Loucy (cell line): ENCODE measurements at regions not wholly inside any gene's neighbourhood (a gene's known extent, or its start where the extent isn't known, plus 50 kb on each side); places are given as distances from the start of the nearest gene placed in this dataset.

Experiments used
- H2AFZ ChIP-seq: fragments of 200-600 bp; sonication (generic); 2 replicates; pipeline ENCODE4 v1.6.0; 2016; ENCODE audit warnings: antibody characterized with exemption, mild to moderate bottlenecking, low read length, moderate library complexity
- H3F3A ChIP-seq: fragments of 200-600 bp; 2 replicates; pipeline ENCODE4 v1.6.0; 2016; ENCODE audit warnings: antibody characterized with exemption, low read depth, mild to moderate bottlenecking
- H3K27me3 ChIP-seq: fragments of 200-600 bp; sonication (generic); 2 replicates; pipeline ENCODE4 v1.6.1; 2014; ENCODE audit warnings: low read length, mild to moderate bottlenecking; ENCODE audit not compliant: insufficient read depth, poor library complexity, severe bottlenecking
- H3K36me3 ChIP-seq: fragments of 200-600 bp; sonication (generic); 2 replicates; pipeline ENCODE4 v1.6.1; 2016; ENCODE audit warnings: low read length; ENCODE audit not compliant: insufficient read depth
- H3K4me1 ChIP-seq: fragments of 200-600 bp; sonication (generic); 2 replicates; pipeline ENCODE4 v1.5.1; 2014; ENCODE audit warnings: low read length, mild to moderate bottlenecking; ENCODE audit not compliant: insufficient read depth, poor library complexity, severe bottlenecking
- H3K4me2 ChIP-seq: fragments of 200-600 bp; sonication (generic); 2 replicates; pipeline ENCODE4 v1.6.0; 2014; ENCODE audit warnings: antibody characterized with exemption, low read length, low read depth, mild to moderate bottlenecking; ENCODE audit not compliant: poor library complexity, severe bottlenecking
- H3K4me3 ChIP-seq: fragments of 200-600 bp; sonication (generic); 2 replicates; pipeline ENCODE4 v1.5.1; 2014; ENCODE audit warnings: low read length, mild to moderate bottlenecking, mixed read lengths; ENCODE audit not compliant: poor library complexity, severe bottlenecking
- H3K79me2 ChIP-seq: fragments of 200-600 bp; sonication (generic); 2 replicates; pipeline ENCODE4 v1.6.1; 2014; ENCODE audit warnings: low read length; ENCODE audit not compliant: insufficient read depth
- H3K9ac ChIP-seq: fragments of 200-600 bp; sonication (generic); 2 replicates; pipeline ENCODE4 v1.6.0; 2014; ENCODE audit warnings: mild to moderate bottlenecking, low read depth, low read length, moderate library complexity; ENCODE audit not compliant: poor library complexity, severe bottlenecking
- H3K9me2 ChIP-seq: fragments of 200-600 bp; sonication (generic); replicated peaks from 2 replicates; pipeline ENCODE4 v1.6.1; 2016; ENCODE audit warnings: low read depth, low read length, mixed read lengths
- H3K9me3 ChIP-seq: fragments of 200-600 bp; sonication (generic); 2 replicates; pipeline ENCODE4 v1.6.1; 2014; ENCODE audit warnings: mild to moderate bottlenecking, antibody characterized with exemption, low read length, low read depth; ENCODE audit not compliant: insufficient read depth
- H4K20me1 ChIP-seq: fragments of 200-600 bp; sonication (generic); 2 replicates; pipeline ENCODE4 v1.6.0; 2014; ENCODE audit warnings: antibody characterized with exemption, low read length, mild to moderate bottlenecking; ENCODE audit not compliant: insufficient read depth, poor library complexity, severe bottlenecking
- CTCF ChIP-seq: fragments of 200-600 bp; sonication (generic); conservative IDR thresholded peaks from 2 replicates; pipeline ENCODE4 v1.5.1; 2014; ENCODE audit warnings: mild to moderate bottlenecking, antibody characterized with exemption, low read length
- EZH2phosphoT487 ChIP-seq: fragments of 200-600 bp; IDR thresholded peaks from 2 replicates; pipeline ENCODE4 v1.6.1; 2018; ENCODE audit warnings: antibody characterized with exemption, mild to moderate bottlenecking, moderate library complexity, borderline replicate concordance

- Histone ChIP-seq H3K4me1 (no peaks in the 10 kb centered on the region), H3F3A (no peaks in the 10 kb centered on the region), H3K9me2 (no peaks in the 10 kb centered on the region), H3K9ac (no peak overlapping the region), H3K36me3 (no peaks in the 10 kb centered on the region), H3K79me2 (no peaks in the 10 kb centered on the region), H3K27me3 (no peaks in the 10 kb centered on the region), H4K20me1 (no peaks in the 10 kb centered on the region), H3K4me2 (no peak overlapping the region), H3K4me3 (no peak overlapping the region), H2AFZ (no peak overlapping the region), H3K9me3 (no peaks in the 10 kb centered on the region)
- TF ChIP-seq EZH2phosphoT487 (no peak), CTCF (no peak)
These were observed 82.5 kb upstream of the OGFRL1 start for GRCh38 chr6:71206089-71206488.

GRCh38 chr6:71209206-71209605, 79.4 kb upstream of the OGFRL1 start:
- no peaks in the 10 kb centered on the region for H4K20me1 ChIP-seq
- H3K4me2 ChIP-seq: no peak overlapping the region
- H3K9ac ChIP-seq: no peak overlapping the region
- H3K79me2 ChIP-seq: no peaks in the 10 kb centered on the region
- TF ChIP-seq EZH2phosphoT487 (no peak), CTCF (no peak)
- H3K27me3 ChIP-seq: no peaks in the 10 kb centered on the region
- no peak overlapping the region for H2AFZ ChIP-seq
- no peaks in the 10 kb centered on the region for H3K9me2 ChIP-seq
- no peaks in the 10 kb centered on the region for H3K9me3 ChIP-seq
- H3K4me1 ChIP-seq: no peaks in the 10 kb centered on the region
- H3F3A ChIP-seq: no peaks in the 10 kb centered on the region
- no peak overlapping the region for H3K4me3 ChIP-seq
- H3K36me3 ChIP-seq: no peaks in the 10 kb centered on the region

GRCh38 chr6:71209626-71210025, 79.0 kb upstream of the OGFRL1 start:
- Histone ChIP-seq H3K9ac (no peak overlapping the region), H4K20me1 (no peaks in the 10 kb centered on the region), H3K4me3 (no peak overlapping the region), H2AFZ (no peak overlapping the region), H3K9me2 (no peaks in the 10 kb centered on the region), H3F3A (no peaks in the 10 kb centered on the region), H3K36me3 (no peaks in the 10 kb centered on the region), H3K9me3 (no peaks in the 10 kb centered on the region), H3K4me2 (no peak overlapping the region), H3K4me1 (no peaks in the 10 kb centered on the region), H3K27me3 (no peaks in the 10 kb centered on the region), H3K79me2 (no peaks in the 10 kb centered on the region)
- TF ChIP-seq CTCF (no peak), EZH2phosphoT487 (no peak)
